ENCODE measurements at regions not wholly inside any gene's neighbourhood (a gene's known extent, or its start where the extent isn't known, plus 50 kb on each side); places are given as distances from the start of the nearest gene placed in this dataset.
A peak's percentile ranks its signal among the peaks of the same experiment; 100 is the strongest.
"Not testable (repeated sequence)": the region's sequence is repeated elsewhere in the genome, so short reads cannot be mapped to it uniquely, and the experiment has no call there.

GRCh38 chr5:143588121-143588520, 184.6 kb upstream of the NR3C1 start:
- not testable (repeated sequence) for DNase-seq

GRCh38 chr5:143586781-143587362, 183.4 kb upstream of the NR3C1 start:
- DNase-seq, result no peak

GRCh38 chr5:143585970-143586369, 182.5 kb upstream of the NR3C1 start:
- no peak for DNase-seq

- no peak for DNase-seq
Observed at GRCh38 chr5:143583409-143583808, 179.9 kb upstream of the NR3C1 start.

GRCh38 chr5:143582869-143583268, 179.4 kb upstream of the NR3C1 start:
- DNase-seq, result no peak

- DNase-seq, result no peak
Observed at GRCh38 chr5:143582176-143582575, 178.7 kb upstream of the NR3C1 start.

- no peak for DNase-seq
Observed at GRCh38 chr5:143581649-143582048, 178.2 kb upstream of the NR3C1 start.

GRCh38 chr5:143581147-143581546, 177.7 kb upstream of the NR3C1 start:
- no peak for DNase-seq

GRCh38 chr5:143576711-143577484, 173.4 kb upstream of the NR3C1 start:
- DNase-seq, result no peak

GRCh38 chr5:143575286-143575685, 171.8 kb upstream of the NR3C1 start:
- no peak for DNase-seq

GRCh38 chr5:143574236-143574635, 170.8 kb upstream of the NR3C1 start:
- no peak for DNase-seq

- DNase-seq, result peak in 1 of 51 donors; percentile 2
Observed at GRCh38 chr5:143573568-143574170, 170.2 kb upstream of the NR3C1 start.

- no peak for DNase-seq
Observed at GRCh38 chr5:143572671-143573070, 169.2 kb upstream of the NR3C1 start.

- no peak for DNase-seq
Observed at GRCh38 chr5:143571642-143572624, 168.4 kb upstream of the NR3C1 start.

GRCh38 chr5:143570989-143571388, 167.5 kb upstream of the NR3C1 start:
- DNase-seq, result no peak

GRCh38 chr5:143569722-143570567, 166.5 kb upstream of the NR3C1 start:
- no peak for DNase-seq

GRCh38 chr5:143569213-143569701, 165.8 kb upstream of the NR3C1 start:
- no peak for DNase-seq

GRCh38 chr5:143567583-143568504, 164.4 kb upstream of the NR3C1 start:
- no peak for DNase-seq

GRCh38 chr5:143566139-143566538, 162.7 kb upstream of the NR3C1 start:
- DNase-seq, result no peak
